ENCODE measurements at regions not wholly inside any gene's neighbourhood (a gene's known extent, or its start where the extent isn't known, plus 50 kb on each side); places are given as distances from the start of the nearest gene placed in this dataset.

DNA sequence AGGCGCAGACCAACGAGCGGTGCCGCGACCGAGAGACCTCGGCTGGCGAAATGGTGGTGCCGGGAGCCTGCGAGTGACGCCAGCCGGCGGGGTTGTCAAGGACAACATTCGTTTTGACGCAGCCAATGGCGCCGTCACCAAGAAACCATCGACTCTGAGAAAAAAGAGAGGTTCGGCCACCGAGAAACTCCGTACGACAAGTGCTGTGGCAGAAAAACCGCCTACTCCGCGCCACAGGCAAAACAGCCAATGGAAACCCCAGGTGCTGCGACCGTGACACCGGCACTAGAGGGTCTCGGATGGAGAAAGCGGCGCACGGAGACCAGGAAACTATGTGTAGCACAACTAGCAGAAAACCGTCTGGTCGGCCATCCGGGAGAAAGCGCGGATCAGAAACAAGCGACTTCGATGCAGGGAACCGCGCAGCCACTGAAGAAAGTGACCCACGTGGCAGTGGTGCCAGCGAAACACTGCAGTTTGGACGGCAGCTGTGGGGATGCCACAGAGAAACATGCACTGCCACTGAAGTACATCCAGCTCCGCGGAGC is 88.8 kb downstream of the ANXA2R start:
- H3K9me3 Mint-ChIP-seq (ENCODE audit: low read depth, unreplicated experiment) = peaks cover 5% of the 10 kb centered on the region
- no peak for DNase-seq
- no peak overlapping the region for H3K4me3 Mint-ChIP-seq (ENCODE audit: low read depth, unreplicated experiment)
- TSS peak; percentile 48 for BruUV-seq (replicated peaks)
- intact Hi-C loops (cut with micrococcal nuclease; ENCODE audit: unreplicated experiment) = loop anchor here (2.0 kb wide), 1 partner anchor 33 kb away; no protein-coding TSS in a partner anchor
- no peaks in the 10 kb centered on the region for H3K4me1 Mint-ChIP-seq (ENCODE audit: low read depth, unreplicated experiment)
- no peaks in the 10 kb centered on the region for H3K27me3 Mint-ChIP-seq (ENCODE audit: unreplicated experiment)
- H3K27ac Mint-ChIP-seq (ENCODE audit: unreplicated experiment) = no peak overlapping the region
- peaks cover 22% of the 10 kb centered on the region for H3K36me3 Mint-ChIP-seq (ENCODE audit: insufficient read depth, unreplicated experiment)
- TF ChIP-seq, protein P1, sequence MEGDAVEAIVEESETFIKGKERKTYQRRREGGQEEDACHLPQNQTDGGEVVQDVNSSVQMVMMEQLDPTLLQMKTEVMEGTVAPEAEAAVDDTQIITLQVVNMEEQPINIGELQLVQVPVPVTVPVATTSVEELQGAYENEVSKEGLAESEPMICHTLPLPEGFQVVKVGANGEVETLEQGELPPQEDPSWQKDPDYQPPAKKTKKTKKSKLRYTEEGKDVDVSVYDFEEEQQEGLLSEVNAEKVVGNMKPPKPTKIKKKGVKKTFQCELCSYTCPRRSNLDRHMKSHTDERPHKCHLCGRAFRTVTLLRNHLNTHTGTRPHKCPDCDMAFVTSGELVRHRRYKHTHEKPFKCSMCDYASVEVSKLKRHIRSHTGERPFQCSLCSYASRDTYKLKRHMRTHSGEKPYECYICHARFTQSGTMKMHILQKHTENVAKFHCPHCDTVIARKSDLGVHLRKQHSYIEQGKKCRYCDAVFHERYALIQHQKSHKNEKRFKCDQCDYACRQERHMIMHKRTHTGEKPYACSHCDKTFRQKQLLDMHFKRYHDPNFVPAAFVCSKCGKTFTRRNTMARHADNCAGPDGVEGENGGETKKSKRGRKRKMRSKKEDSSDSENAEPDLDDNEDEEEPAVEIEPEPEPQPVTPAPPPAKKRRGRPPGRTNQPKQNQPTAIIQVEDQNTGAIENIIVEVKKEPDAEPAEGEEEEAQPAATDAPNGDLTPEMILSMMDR (IDR thresholded peaks at IDR 0.05; ENCODE audit: unreplicated experiment) = no peak
- CTCF ChIA-PET = no interaction called here

DNA sequence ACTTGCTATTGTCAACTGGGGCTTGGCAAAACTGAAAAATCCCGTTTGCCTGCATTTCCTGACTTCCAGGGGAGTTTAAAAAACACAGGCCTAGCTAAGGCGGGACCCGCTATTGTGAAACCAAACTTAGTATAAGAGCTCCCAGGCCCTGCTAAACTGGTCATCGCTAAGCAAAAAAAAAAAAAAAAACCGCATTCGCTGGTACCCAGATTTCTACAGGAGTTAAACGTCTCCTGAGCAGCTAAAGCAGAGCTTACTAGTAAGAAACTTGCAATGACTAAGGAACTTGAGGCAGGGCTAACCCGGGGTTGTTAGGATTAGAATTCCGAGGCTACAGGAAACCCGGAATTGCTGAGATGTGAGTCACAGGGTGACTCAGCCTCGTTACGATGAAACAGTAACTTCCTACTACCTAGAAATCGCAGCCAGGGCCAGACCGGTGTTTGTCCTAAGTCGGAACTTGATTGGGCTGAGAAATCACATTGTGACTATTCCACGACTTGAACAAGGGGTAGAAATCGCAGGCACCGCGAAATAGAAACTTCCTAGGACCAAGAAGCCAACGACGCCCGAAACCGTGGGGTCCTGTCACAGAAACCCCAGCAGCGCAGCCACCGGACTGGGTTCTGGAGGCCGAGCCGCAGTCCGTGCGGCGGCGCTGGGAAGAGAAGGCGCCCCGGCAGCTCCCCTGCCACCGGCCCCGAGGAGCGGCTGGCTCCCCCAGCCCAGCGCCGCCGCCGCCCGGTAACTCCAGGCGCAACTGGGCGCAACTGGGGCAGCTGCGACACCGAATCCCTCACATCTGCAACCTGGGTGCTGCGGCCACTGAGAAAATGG is 89.4 kb downstream of the ANXA2R start:
- Mint-ChIP-seq H3K27ac (ENCODE audit: unreplicated experiment) (peak overlapping the region; percentile 84), H3K4me1 (ENCODE audit: low read depth, unreplicated experiment) (peaks cover under 1% of the 10 kb centered on the region), H3K27me3 (ENCODE audit: unreplicated experiment) (no peaks in the 10 kb centered on the region), H3K36me3 (ENCODE audit: insufficient read depth, unreplicated experiment) (peaks cover 22% of the 10 kb centered on the region), H3K4me3 (ENCODE audit: low read depth, unreplicated experiment) (peak overlapping the region; percentile 44), H3K9me3 (ENCODE audit: low read depth, unreplicated experiment) (peaks cover 5% of the 10 kb centered on the region)
- CTCF ChIA-PET = interaction anchor here (0.6 to 0.9 kb wide), 4 partner anchors 11 to 86 kb away, joined by 3 read pairs; no protein-coding TSS in a partner anchor
- DNase-seq = peak; percentile 84
- TF ChIP-seq, protein P1 (IDR thresholded peaks at IDR 0.05; ENCODE audit: unreplicated experiment) = no peak
- intact Hi-C loops (cut with micrococcal nuclease; ENCODE audit: unreplicated experiment) = loop anchor here (2.0 kb wide), 1 partner anchor 34 kb away; no protein-coding TSS in a partner anchor
- no TSS peak for BruUV-seq (replicated peaks)

DNA sequence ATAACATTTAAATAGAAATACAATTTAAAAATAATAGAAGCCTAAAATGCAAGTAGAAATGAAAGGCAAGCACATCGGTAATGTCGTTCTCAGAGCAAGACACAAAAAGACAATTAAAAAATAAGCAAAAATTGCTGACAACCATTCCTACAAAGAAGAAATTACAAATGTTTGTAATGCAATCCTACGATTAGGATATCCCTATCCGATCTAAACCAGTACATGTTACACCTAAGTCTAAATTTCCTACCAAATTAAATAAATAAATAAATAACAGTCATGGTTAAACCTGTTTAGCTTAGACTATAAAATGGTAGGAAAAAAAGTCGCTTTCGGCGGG is 90.0 kb downstream of the ANXA2R start:
- H3K27ac Mint-ChIP-seq (ENCODE audit: unreplicated experiment) = peak overlapping the region; percentile 84
- intact Hi-C loops (cut with micrococcal nuclease; ENCODE audit: unreplicated experiment) = loop anchor here (2.0 kb wide), 1 partner anchor 35 kb away; no protein-coding TSS in a partner anchor
- peaks cover 2% of the 10 kb centered on the region for H3K9me3 Mint-ChIP-seq (ENCODE audit: low read depth, unreplicated experiment)
- no peaks in the 10 kb centered on the region for H3K27me3 Mint-ChIP-seq (ENCODE audit: unreplicated experiment)
- no peak for DNase-seq
- BruUV-seq (replicated peaks) = TSS peak; percentile 92
- peak overlapping the region; percentile 44 for H3K4me3 Mint-ChIP-seq (ENCODE audit: low read depth, unreplicated experiment)
- TF ChIP-seq, protein P1 (IDR thresholded peaks at IDR 0.05; ENCODE audit: unreplicated experiment) = no peak
- peaks cover 22% of the 10 kb centered on the region for H3K36me3 Mint-ChIP-seq (ENCODE audit: insufficient read depth, unreplicated experiment)
- H3K4me1 Mint-ChIP-seq (ENCODE audit: low read depth, unreplicated experiment) = peaks cover 6% of the 10 kb centered on the region
- CTCF ChIA-PET = interaction anchor here (0.6 to 0.9 kb wide), 4 partner anchors 10 to 86 kb away, joined by 3 read pairs; no protein-coding TSS in a partner anchor

DNA sequence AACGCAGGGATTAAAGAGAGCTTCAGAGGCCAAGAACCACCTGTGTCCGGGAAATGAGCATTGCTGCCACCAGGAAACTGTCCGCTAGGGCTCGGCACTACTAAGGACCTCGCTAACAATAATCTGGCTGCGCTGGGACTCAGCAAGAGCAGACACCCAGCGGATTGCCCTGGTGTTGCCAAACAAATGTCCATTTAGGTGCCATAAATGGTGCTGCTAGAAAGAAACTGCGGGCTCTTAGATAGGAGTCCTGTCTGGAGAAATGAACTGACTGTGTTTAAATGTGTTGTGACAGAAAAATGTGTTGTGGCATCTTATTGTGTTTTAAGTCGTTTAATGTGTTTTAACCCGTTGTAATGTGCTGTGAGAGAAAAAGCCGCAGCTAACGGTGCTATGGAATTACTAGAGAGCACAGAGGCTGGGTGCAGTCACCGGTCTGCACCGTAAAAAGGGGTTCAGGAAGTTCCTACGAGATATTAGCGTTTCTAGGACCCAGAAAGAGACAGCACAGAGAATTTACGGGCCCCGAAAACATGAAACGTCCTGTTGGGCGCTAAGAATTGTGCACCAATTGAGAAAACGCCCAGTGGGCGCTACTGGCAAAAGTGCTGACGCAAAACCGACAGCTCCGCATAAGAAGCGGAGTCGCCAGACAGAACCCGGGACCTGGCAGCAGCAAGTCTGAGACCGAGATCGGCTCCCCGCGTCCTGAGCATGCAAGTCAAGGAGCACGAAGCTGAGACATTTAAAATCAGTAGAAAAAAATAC is 90.6 kb downstream of the ANXA2R start:
- H3K36me3 Mint-ChIP-seq (ENCODE audit: insufficient read depth, unreplicated experiment) = peaks cover 22% of the 10 kb centered on the region
- no peaks in the 10 kb centered on the region for H3K27me3 Mint-ChIP-seq (ENCODE audit: unreplicated experiment)
- no peak for DNase-seq
- CTCF ChIA-PET = interaction anchor here (0.6 to 0.7 kb wide), 2 partner anchors 41 to 87 kb away, joined by 3 read pairs; no protein-coding TSS in a partner anchor
- H3K4me3 Mint-ChIP-seq (ENCODE audit: low read depth, unreplicated experiment) = peak overlapping the region; percentile 44
- TF ChIP-seq, protein P1 (IDR thresholded peaks at IDR 0.05; ENCODE audit: unreplicated experiment) = no peak
- peaks cover 12% of the 10 kb centered on the region for H3K4me1 Mint-ChIP-seq (ENCODE audit: low read depth, unreplicated experiment)
- H3K9me3 Mint-ChIP-seq (ENCODE audit: low read depth, unreplicated experiment) = peaks cover 2% of the 10 kb centered on the region
- intact Hi-C loops (cut with micrococcal nuclease; ENCODE audit: unreplicated experiment) = loop anchor here (2.0 to 5.0 kb wide), 2 partner anchors 35 to 37 kb away; no protein-coding TSS in a partner anchor
- no TSS peak for BruUV-seq (replicated peaks)
- peak overlapping the region; percentile 84 for H3K27ac Mint-ChIP-seq (ENCODE audit: unreplicated experiment)
